GM18873 (cell line): ENCODE measurements at regions not wholly inside any gene's neighbourhood (a gene's known extent, or its start where the extent isn't known, plus 50 kb on each side); places are given as distances from the start of the nearest gene placed in this dataset.

Experiments used
- ATAC-seq: cut with Tn5 transposase; IDR thresholded peaks from one replicate; pipeline ENCODE4 v1.9.1; 2021; ENCODE audit warnings: mild to moderate bottlenecking, moderate library complexity, moderate number of reproducible peaks; ENCODE audit not compliant: unreplicated experiment, low FRiP score

DNA sequence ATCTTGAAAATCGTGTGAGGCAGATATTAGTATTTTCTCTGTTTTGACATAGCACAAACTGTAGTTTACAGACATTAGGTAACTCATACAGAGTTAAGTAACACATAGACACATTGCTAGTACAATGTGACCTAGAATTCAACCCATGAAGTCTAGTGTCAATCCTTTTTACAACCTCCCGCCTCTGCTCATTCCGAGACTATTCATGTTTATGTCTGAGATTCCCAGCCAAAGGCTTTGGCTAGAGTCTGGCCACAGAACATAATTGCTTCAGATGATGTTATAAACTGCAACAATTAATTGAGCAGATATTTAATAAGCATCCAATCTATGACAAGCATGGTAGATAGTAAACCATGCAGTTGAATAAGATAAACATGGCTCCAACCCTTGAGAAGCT lies 841.0 kb downstream of the STIM2 start:
- ATAC-seq = no peak

- no peak for ATAC-seq
Observed at GRCh38 chr4:27702730-27703431, 842.2 kb downstream of the STIM2 start.

DNA sequence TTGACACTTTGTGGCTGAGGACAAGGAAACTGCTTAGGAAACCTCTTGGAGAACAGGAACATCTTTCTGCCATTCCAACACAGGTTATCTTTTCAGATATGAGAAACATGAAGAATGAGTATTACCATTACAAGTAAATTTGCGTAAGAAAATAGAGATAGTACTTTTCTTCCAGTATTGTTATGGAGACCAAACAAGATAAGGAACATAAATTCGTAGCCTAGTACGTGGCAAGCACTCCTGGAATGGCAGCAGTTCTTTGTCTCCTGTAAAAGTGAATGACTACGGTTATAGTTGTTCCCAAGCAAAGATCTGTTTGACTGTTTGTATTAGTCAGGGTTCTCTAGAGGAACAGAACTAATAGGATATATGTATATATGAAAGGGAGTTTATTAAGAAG lies 843.1 kb downstream of the STIM2 start:
- ATAC-seq = no peak

DNA sequence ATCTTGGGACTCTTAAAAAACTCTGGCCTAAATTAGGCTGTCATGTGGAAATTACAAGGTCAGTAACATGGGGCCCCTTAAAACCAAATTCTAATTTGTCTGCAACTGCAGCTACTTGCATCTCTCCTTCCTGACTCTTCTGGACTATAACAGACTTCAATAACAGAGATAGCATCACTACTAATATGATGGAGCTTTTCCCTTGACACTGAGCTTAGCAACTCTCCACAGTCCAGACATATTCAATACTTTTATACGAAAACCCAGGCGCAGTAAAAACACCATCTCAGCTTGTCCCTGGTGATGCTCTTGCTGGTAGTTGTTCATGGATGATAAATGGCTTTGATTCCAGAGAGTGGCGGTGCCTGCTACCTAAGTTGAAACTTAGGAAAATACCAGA lies 850.4 kb downstream of the STIM2 start:
- no peak for ATAC-seq

DNA sequence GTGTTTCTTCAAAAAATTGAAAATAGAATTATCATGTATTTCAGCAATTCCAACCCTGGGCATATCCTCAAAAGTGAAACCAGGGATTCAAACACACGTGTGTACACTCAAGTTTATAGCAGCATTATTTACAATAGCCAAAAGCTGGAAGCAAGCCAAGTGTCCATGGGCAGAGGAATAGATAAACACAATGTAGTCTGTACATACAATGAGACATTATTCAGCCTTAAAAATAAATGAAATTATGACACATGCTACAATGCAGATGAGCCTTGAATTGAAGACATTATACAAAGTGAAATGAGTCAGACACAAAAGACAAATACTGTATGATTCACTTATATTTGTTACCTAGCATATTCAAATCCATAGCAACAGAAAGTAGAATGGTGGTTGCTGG lies 853.4 kb downstream of the STIM2 start:
- no peak for ATAC-seq

- ATAC-seq = no peak
Observed at GRCh38 chr4:27716693-27717430, 856.2 kb downstream of the STIM2 start.

- ATAC-seq = no peak
Observed at GRCh38 chr4:27717431-27717755, 856.8 kb downstream of the STIM2 start.

DNA sequence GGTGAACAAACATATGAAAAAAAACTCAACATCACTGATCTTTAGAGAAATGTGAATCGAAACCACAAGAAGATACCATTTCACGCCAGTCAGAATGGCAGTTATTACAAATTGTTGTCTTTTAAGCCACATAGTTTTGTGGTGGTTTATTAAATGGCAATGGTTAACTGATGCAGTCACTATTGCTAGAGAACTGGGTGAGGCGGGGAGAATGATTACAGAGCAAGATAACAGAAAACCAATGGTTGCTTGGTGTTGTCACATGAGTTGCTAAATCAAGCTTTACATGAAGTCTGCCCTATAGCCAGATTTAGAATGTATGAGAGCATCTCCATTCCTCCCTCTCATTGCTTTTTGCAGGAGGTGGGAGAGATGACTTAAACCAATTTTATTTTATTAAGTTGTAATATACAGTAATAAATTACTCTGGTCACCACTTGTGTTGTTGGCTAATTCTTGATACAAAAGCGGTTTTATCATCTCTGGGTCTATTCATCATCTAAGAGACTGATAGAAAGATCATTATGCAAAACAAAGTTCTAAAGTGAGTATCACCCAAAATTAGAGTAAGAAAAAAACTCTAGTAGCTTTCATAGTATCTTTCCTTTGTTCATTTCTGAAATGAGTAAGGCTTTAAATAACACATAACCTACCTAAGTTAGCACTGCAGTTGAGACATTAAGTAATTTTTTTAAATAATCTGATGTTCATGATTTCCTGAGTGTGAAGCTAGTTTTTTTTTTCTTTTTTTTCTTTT lies 859.5 kb downstream of the STIM2 start:
- peak; percentile 56 for ATAC-seq

DNA sequence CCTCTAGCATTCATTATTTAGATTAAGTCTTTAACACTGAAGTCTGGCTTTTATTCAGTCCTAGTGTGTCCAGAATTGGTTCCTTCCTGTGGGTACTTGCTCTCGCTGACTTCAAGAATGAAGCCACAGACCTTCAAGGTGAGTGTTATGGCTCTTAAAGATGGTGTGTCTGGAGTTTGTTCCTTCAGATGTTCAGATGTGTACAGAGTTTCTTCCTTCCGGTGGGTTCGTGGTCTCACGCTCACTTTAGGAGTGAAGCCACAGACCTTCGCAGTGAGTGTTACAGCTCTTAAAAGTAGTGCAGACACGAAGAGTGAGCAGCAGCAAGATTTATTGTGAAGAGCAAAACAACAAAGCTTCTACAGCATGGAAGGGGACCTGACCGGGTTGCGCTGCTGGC lies 860.6 kb downstream of the STIM2 start:
- ATAC-seq = no peak

DNA sequence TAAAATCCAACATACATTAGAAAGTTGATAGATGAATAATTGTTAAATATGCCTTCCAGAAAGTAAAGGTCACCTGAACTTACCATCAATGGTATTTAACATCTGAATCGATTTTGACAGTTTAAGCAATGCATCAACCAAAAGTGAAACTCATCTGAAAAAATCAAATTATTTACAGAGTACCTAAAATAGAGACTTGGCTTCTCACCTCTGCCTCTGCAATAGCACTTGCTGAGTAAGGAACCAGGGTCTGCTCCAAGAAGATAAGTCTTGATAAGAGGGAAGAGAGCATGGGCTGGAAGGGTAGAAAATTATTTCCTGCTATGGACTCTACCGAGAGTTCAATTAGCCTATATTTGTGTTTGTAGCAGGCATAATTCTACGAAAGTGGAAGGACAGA lies 868.3 kb downstream of the STIM2 start:
- no peak for ATAC-seq

GRCh38 chr4:27742816-27743215 lies 882.2 kb downstream of the STIM2 start:
- ATAC-seq = no peak

GRCh38 chr4:27759611-27760575 lies 899.3 kb downstream of the STIM2 start:
- ATAC-seq = no peak

- no peak for ATAC-seq
Observed at GRCh38 chr4:27763830-27764525, 903.3 kb downstream of the STIM2 start.

DNA sequence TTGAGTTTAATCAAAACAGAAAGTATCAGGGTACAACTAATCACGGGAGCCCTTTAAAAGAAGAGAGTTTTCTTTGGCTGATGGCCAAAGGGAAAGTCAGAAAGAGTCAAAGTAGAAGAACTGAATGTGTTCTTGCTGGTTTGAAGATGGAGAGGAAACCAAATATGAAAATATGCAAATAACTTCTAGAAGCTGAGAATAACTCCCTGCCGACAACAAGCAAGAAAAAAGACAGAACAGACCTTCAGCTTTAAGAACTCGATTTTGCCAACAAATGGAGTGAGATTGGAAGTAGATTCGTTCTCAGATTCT lies 903.8 kb downstream of the STIM2 start:
- ATAC-seq = no peak

- no peak for ATAC-seq
Observed at GRCh38 chr4:27770895-27771294, 910.3 kb downstream of the STIM2 start.

DNA sequence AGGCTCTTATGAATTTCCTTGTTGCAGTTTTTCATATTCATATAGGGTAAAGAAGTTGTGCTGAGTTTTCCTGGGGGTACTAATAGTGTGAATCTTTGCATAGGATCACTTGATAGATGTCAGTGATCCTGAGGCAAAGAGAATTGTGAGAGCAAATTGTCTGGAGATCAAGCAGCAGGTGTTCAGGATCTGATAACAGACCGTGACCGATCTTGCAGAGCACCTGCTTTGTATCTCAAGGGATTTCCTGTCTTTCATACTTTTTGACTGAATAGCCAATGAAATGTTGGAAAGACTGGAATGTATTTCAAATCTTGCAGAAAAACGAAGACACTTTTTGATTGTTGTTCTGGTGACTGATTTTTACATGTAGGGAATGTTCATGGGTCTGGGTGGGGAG lies 914.5 kb downstream of the STIM2 start:
- ATAC-seq = no peak

- no peak for ATAC-seq
Observed at GRCh38 chr4:27779827-27780226, 919.2 kb downstream of the STIM2 start.

DNA sequence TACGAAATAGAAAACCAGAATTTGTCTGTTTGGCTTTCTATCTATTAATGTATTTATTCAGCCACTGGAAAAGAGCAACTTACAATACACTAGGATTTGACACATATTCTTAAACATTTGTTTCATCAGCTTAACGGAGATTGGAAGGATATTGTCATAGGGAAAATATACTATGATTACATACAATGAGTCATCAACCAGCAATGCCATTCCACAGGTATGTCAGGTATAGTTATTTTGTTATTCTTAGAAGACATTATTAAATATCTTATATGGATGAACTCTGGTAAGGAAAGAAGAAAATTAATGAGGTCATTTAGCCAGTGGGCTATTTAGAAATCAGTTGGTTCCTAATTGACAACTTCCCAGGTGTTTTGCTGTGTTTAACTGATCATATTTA lies 926.6 kb downstream of the STIM2 start:
- ATAC-seq = no peak

DNA sequence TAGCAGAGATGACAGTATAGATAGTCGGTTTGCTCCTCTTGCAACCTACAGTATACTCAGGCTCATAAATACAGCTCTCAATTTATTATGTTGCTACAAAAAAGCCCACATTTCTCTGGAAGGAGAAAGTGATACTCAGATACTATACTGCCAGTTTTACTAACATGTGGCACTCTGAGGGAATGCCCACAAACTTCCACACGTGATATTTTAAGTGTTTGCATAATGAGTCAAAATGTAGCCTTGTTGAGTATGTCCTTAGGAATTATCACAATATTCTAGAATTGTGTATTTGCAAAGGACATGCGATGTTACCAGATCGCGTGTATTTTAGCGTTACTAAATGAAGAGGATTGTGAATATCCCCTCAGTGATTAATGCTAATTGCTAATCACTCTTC lies 929.1 kb downstream of the STIM2 start:
- ATAC-seq = no peak

GRCh38 chr4:27790911-27791310 lies 930.3 kb downstream of the STIM2 start:
- no peak for ATAC-seq
